ENCODE measurements at regions not wholly inside any gene's neighbourhood (a gene's known extent, or its start where the extent isn't known, plus 50 kb on each side); places are given as distances from the start of the nearest gene placed in this dataset.

DNA sequence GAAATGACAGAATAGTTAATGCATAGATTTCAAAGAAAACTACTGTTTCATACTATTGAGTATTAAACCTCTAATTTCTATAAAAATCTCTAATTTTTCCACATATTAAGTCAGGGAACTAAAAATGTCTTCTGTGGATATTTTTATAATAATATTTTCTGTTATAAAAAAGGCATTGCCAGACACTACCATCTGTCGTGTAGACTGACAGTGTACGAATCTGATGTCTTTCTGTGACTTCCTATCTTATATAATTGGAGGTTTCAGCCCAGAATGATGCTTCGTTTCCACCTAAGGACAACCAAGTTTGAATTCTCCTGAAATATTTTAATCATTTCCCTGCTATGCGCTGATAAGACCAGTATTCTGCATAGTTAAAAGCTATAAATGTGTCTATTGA lies 456.6 kb upstream of the ARRDC3 start:
- TF ChIP-seq CTCF (IDR thresholded peaks at IDR 0.05; ENCODE audit: low read depth, low read length, poor library complexity, severe bottlenecking) (no peak), EZH2phosphoT487 (IDR thresholded peaks at IDR 0.05; ENCODE audit: borderline replicate concordance, low read length) (no peak)

Measured in DOHH2 (cell line).